Mononuclear cell (primary cell): ENCODE measurements at regions not wholly inside any gene's neighbourhood (a gene's known extent, or its start where the extent isn't known, plus 50 kb on each side); places are given as distances from the start of the nearest gene placed in this dataset.

Source experiments
- H3K27me3 ChIP-seq: 2 replicates; pipeline ENCODE4 v1.6.0; 2011; ENCODE audit warnings: low read length, control low read depth; ENCODE audit not compliant: insufficient read depth
- H3K4me1 ChIP-seq: 2 replicates; pipeline ENCODE4 v1.5.1; 2011; ENCODE audit warnings: mild to moderate bottlenecking, low read length, control low read depth; ENCODE audit not compliant: insufficient read depth
- H3K4me3 ChIP-seq: 2 replicates; pipeline ENCODE4 v1.5.1; 2011; ENCODE audit warnings: mild to moderate bottlenecking, low read length, moderate library complexity
- H3K9me3 ChIP-seq: 2 replicates; pipeline ENCODE4 v1.5.1; 2011; ENCODE audit warnings: low read depth, mild to moderate bottlenecking, control low read depth, low read length

GRCh38 chr2:104546537-104546936, 307.4 kb upstream of the POU3F3 start:
- H3K9me3 ChIP-seq: no peaks in the 10 kb centered on the region
- no peaks in the 10 kb centered on the region for H3K4me1 ChIP-seq
- no peak overlapping the region for H3K4me3 ChIP-seq
- H3K27me3 ChIP-seq: no peaks in the 10 kb centered on the region

- Histone ChIP-seq H3K4me3 (no peak overlapping the region), H3K27me3 (no peaks in the 10 kb centered on the region), H3K9me3 (no peaks in the 10 kb centered on the region), H3K4me1 (no peaks in the 10 kb centered on the region)
These were observed 306.7 kb upstream of the POU3F3 start for GRCh38 chr2:104547221-104547620.

GRCh38 chr2:104561251-104561650, 292.7 kb upstream of the POU3F3 start:
- no peak overlapping the region for H3K4me3 ChIP-seq
- no peaks in the 10 kb centered on the region for H3K4me1 ChIP-seq
- H3K27me3 ChIP-seq: no peaks in the 10 kb centered on the region
- H3K9me3 ChIP-seq: no peaks in the 10 kb centered on the region

GRCh38 chr2:104562537-104562936, 291.4 kb upstream of the POU3F3 start:
- H3K4me1 ChIP-seq: no peaks in the 10 kb centered on the region
- no peak overlapping the region for H3K4me3 ChIP-seq
- H3K9me3 ChIP-seq: no peaks in the 10 kb centered on the region
- no peaks in the 10 kb centered on the region for H3K27me3 ChIP-seq

- Histone ChIP-seq H3K9me3 (no peaks in the 10 kb centered on the region), H3K27me3 (no peaks in the 10 kb centered on the region), H3K4me1 (no peaks in the 10 kb centered on the region), H3K4me3 (no peak overlapping the region)
These were observed 290.4 kb upstream of the POU3F3 start for GRCh38 chr2:104563398-104563996.

GRCh38 chr2:104568247-104568646, 285.7 kb upstream of the POU3F3 start:
- H3K9me3 ChIP-seq: no peaks in the 10 kb centered on the region
- H3K4me1 ChIP-seq: peaks cover 11% of the 10 kb centered on the region
- no peaks in the 10 kb centered on the region for H3K27me3 ChIP-seq
- H3K4me3 ChIP-seq: no peak overlapping the region

- Histone ChIP-seq H3K4me3 (no peak overlapping the region), H3K27me3 (no peaks in the 10 kb centered on the region), H3K9me3 (no peaks in the 10 kb centered on the region), H3K4me1 (peaks cover 18% of the 10 kb centered on the region)
These were observed 283.7 kb upstream of the POU3F3 start for GRCh38 chr2:104570259-104570658.

- no peak overlapping the region for H3K4me3 ChIP-seq
- no peaks in the 10 kb centered on the region for H3K9me3 ChIP-seq
- peaks cover 18% of the 10 kb centered on the region for H3K4me1 ChIP-seq
- H3K27me3 ChIP-seq: no peaks in the 10 kb centered on the region
These were observed 281.1 kb upstream of the POU3F3 start for GRCh38 chr2:104572834-104573233.

GRCh38 chr2:104574367-104574766, 279.5 kb upstream of the POU3F3 start:
- H3K4me1 ChIP-seq: peaks cover 18% of the 10 kb centered on the region
- no peak overlapping the region for H3K4me3 ChIP-seq
- H3K27me3 ChIP-seq: no peaks in the 10 kb centered on the region
- H3K9me3 ChIP-seq: no peaks in the 10 kb centered on the region

GRCh38 chr2:104577143-104577542, 276.8 kb upstream of the POU3F3 start:
- H3K4me1 ChIP-seq: peaks cover 17% of the 10 kb centered on the region
- H3K27me3 ChIP-seq: no peaks in the 10 kb centered on the region
- no peak overlapping the region for H3K4me3 ChIP-seq
- no peaks in the 10 kb centered on the region for H3K9me3 ChIP-seq

GRCh38 chr2:104582471-104582870, 271.4 kb upstream of the POU3F3 start:
- Histone ChIP-seq H3K27me3 (no peaks in the 10 kb centered on the region), H3K4me3 (no peak overlapping the region), H3K9me3 (no peaks in the 10 kb centered on the region), H3K4me1 (no peaks in the 10 kb centered on the region)

- Histone ChIP-seq H3K4me1 (no peaks in the 10 kb centered on the region), H3K9me3 (no peaks in the 10 kb centered on the region), H3K27me3 (no peaks in the 10 kb centered on the region), H3K4me3 (no peak overlapping the region)
These were observed 270.1 kb upstream of the POU3F3 start for GRCh38 chr2:104583811-104584210.

GRCh38 chr2:104584393-104584792, 269.5 kb upstream of the POU3F3 start:
- no peaks in the 10 kb centered on the region for H3K9me3 ChIP-seq
- H3K4me3 ChIP-seq: no peak overlapping the region
- no peaks in the 10 kb centered on the region for H3K4me1 ChIP-seq
- H3K27me3 ChIP-seq: no peaks in the 10 kb centered on the region

GRCh38 chr2:104595576-104595975, 258.3 kb upstream of the POU3F3 start:
- H3K9me3 ChIP-seq: no peaks in the 10 kb centered on the region
- peaks cover 7% of the 10 kb centered on the region for H3K4me1 ChIP-seq
- no peak overlapping the region for H3K4me3 ChIP-seq
- H3K27me3 ChIP-seq: no peaks in the 10 kb centered on the region

GRCh38 chr2:104597942-104598341, 256.0 kb upstream of the POU3F3 start:
- H3K4me1 ChIP-seq: peaks cover 7% of the 10 kb centered on the region
- H3K9me3 ChIP-seq: no peaks in the 10 kb centered on the region
- no peaks in the 10 kb centered on the region for H3K27me3 ChIP-seq
- no peak overlapping the region for H3K4me3 ChIP-seq

- Histone ChIP-seq H3K4me1 (peaks cover 7% of the 10 kb centered on the region), H3K4me3 (no peak overlapping the region), H3K9me3 (no peaks in the 10 kb centered on the region), H3K27me3 (no peaks in the 10 kb centered on the region)
These were observed 255.3 kb upstream of the POU3F3 start for GRCh38 chr2:104598636-104599035.
